DMS114 treated with DMSO at 0.1 percent for 48 hours (cell line): ENCODE measurements at regions not wholly inside any gene's neighbourhood (a gene's known extent, or its start where the extent isn't known, plus 50 kb on each side); places are given as distances from the start of the nearest gene placed in this dataset.

Source experiments
- DNase-seq: peaks from one replicate; lab custom pipeline; 2025; ENCODE audit not compliant: unreplicated experiment; lab: John Stamatoyannopoulos, UW

GRCh38 chr3:195005759-195006510, 265.0 kb downstream of the XXYLT1 start:
- DNase-seq = no peak

- no peak for DNase-seq
These were observed 263.8 kb downstream of the XXYLT1 start for GRCh38 chr3:195007151-195007550.

- no peak for DNase-seq
These were observed 263.2 kb downstream of the XXYLT1 start for GRCh38 chr3:195007766-195008165.

GRCh38 chr3:195008816-195009215, 262.1 kb downstream of the XXYLT1 start:
- no peak for DNase-seq

- no peak for DNase-seq
These were observed 261.3 kb downstream of the XXYLT1 start for GRCh38 chr3:195009616-195010015.

GRCh38 chr3:195010551-195011100, 260.3 kb downstream of the XXYLT1 start:
- no peak for DNase-seq

- DNase-seq = no peak
These were observed 259.6 kb downstream of the XXYLT1 start for GRCh38 chr3:195011231-195011834.

GRCh38 chr3:195012100-195012499, 258.9 kb downstream of the XXYLT1 start:
- no peak for DNase-seq

GRCh38 chr3:195012571-195012970, 258.4 kb downstream of the XXYLT1 start:
- DNase-seq = no peak

- no peak for DNase-seq
These were observed 257.3 kb downstream of the XXYLT1 start for GRCh38 chr3:195013411-195014361.

GRCh38 chr3:195015021-195015420, 255.9 kb downstream of the XXYLT1 start:
- no peak for DNase-seq

GRCh38 chr3:195017151-195017550, 253.8 kb downstream of the XXYLT1 start:
- DNase-seq = no peak
